IgD-negative memory B cell (primary cell): ENCODE measurements at regions not wholly inside any gene's neighbourhood (a gene's known extent, or its start where the extent isn't known, plus 50 kb on each side); places are given as distances from the start of the nearest gene placed in this dataset.

ENCODE experiments used
- H3K27ac Mint-ChIP-seq, 3 donors: one replicate each; pipeline ENCODE4 v1.8.0; 2020 to 2022; ENCODE audit warnings: mild to moderate bottlenecking in 3 of 3, mixed read lengths in 3 of 3, moderate library complexity in 1 of 3
- H3K27me3 Mint-ChIP-seq: one replicate; pipeline ENCODE4 v1.8.0; 2021; ENCODE audit warnings: mixed read lengths
- H3K36me3 Mint-ChIP-seq: one replicate; pipeline ENCODE4 v1.8.0; 2020; ENCODE audit warnings: mild to moderate bottlenecking, mixed read lengths
- H3K4me1 Mint-ChIP-seq, 3 donors: one replicate each; pipeline ENCODE4 v1.8.0; 2020 to 2022; ENCODE audit warnings: mixed read lengths in 3 of 3, mild to moderate bottlenecking in 1 of 3
- H3K4me3 Mint-ChIP-seq, 4 donors: one replicate each; pipeline ENCODE4 v1.8.0; 2020 to 2022; ENCODE audit warnings: mild to moderate bottlenecking in 4 of 4, mixed read lengths in 4 of 4, moderate library complexity in 3 of 4
- H3K9me3 Mint-ChIP-seq, 3 donors: one replicate each; pipeline ENCODE4 v1.8.0; 2020 to 2021; ENCODE audit warnings: mixed read lengths in 3 of 3, mild to moderate bottlenecking in 1 of 3

GRCh38 chr11:77530879-77531278 lies 57.0 kb upstream of the PAK1 start:
- Mint-ChIP-seq H3K4me3 (no peak overlapping the region), H3K9me3 (no peaks in the 10 kb centered on the region), H3K27ac (no peak overlapping the region), H3K27me3 (peaks cover 4% of the 10 kb centered on the region), H3K4me1 (peaks cover 3 to 4% (median 4%) of the 10 kb centered on the region in 3 donors), H3K36me3 (no peaks in the 10 kb centered on the region)

- Mint-ChIP-seq H3K27me3 (peaks cover 5% of the 10 kb centered on the region), H3K36me3 (no peaks in the 10 kb centered on the region), H3K4me3 (no peak overlapping the region), H3K4me1 (peaks cover 6 to 11% (median 8%) of the 10 kb centered on the region in 3 donors), H3K27ac (no peak overlapping the region), H3K9me3 (no peaks in the 10 kb centered on the region)
Measured at GRCh38 chr11:77529685-77530084, 55.8 kb upstream of the PAK1 start.

GRCh38 chr11:77525455-77526091 lies 51.7 kb upstream of the PAK1 start:
- Mint-ChIP-seq H3K27ac (peak overlapping the region in 1 of 3 donors; percentile 58), H3K4me3 (no peak overlapping the region), H3K4me1 (peaks cover 6 to 11% (median 8%) of the 10 kb centered on the region in 3 donors), H3K27me3 (peaks cover 5% of the 10 kb centered on the region), H3K9me3 (no peaks in the 10 kb centered on the region), H3K36me3 (no peaks in the 10 kb centered on the region)

- Mint-ChIP-seq H3K4me3 (no peak overlapping the region), H3K36me3 (no peaks in the 10 kb centered on the region), H3K9me3 (no peaks in the 10 kb centered on the region), H3K27ac (no peak overlapping the region), H3K4me1 (peaks cover 6 to 11% (median 8%) of the 10 kb centered on the region in 3 donors), H3K27me3 (peaks cover 5% of the 10 kb centered on the region)
Measured at GRCh38 chr11:77524539-77524938, 50.6 kb upstream of the PAK1 start.

- H3K4me1 Mint-ChIP-seq, result peaks cover 6 to 11% (median 8%) of the 10 kb centered on the region in 3 donors
- H3K27ac Mint-ChIP-seq, result no peak overlapping the region
- H3K4me3 Mint-ChIP-seq, result no peak overlapping the region
- no peaks in the 10 kb centered on the region for H3K36me3 Mint-ChIP-seq
- peaks cover 5% of the 10 kb centered on the region for H3K27me3 Mint-ChIP-seq
- no peaks in the 10 kb centered on the region for H3K9me3 Mint-ChIP-seq
Measured at GRCh38 chr11:77523712-77524111, 49.8 kb upstream of the PAK1 start.
